Esophagus muscularis mucosa (tissue), 4 donors: ENCODE measurements at regions not wholly inside any gene's neighbourhood (a gene's known extent, or its start where the extent isn't known, plus 50 kb on each side); places are given as distances from the start of the nearest gene placed in this dataset.
"Not testable (repeated sequence)": the region's sequence is repeated elsewhere in the genome, so short reads cannot be mapped to it uniquely, and the experiment has no call there.

Experiments used
- DNase-seq: peaks from one replicate; pipeline ENCODE4 v3.0.0-alpha.2; 2017; ENCODE audit errors: extremely low spot score
- H3K27ac ChIP-seq, 4 donors: fragments of 200-600 bp; sonication (generic); replicated peaks in 1 of 4; 1 replicate in 3 of 4; 2 replicates in 1 of 4; pipeline ENCODE4 v1.5.1; 2016 to 2019; ENCODE audit warnings: mild to moderate bottlenecking in 1 of 4
- H3K27me3 ChIP-seq, 4 donors: fragments of 200-600 bp; sonication (generic); one replicate each; pipeline versions ENCODE4 v1.5.1 to v1.6.0; 2016 to 2019
- H3K36me3 ChIP-seq, 4 donors: fragments of 200-600 bp; sonication (generic); one replicate each; pipeline ENCODE4 v1.5.1; 2016 to 2019
- H3K4me1 ChIP-seq, 4 donors: fragments of 200-600 bp; sonication (generic); one replicate each; pipeline ENCODE4 v1.5.1; 2016 to 2019
- H3K4me3 ChIP-seq, 4 donors: fragments of 200-600 bp; sonication (generic); 1 replicate in 2 of 4; 2 replicates in 2 of 4; pipeline ENCODE4 v1.5.1; 2016 to 2019; ENCODE audit warnings: mild to moderate bottlenecking in 4 of 4, moderate library complexity in 1 of 4
- H3K9me3 ChIP-seq, 4 donors: fragments of 200-600 bp; sonication (generic); 1 replicate in 3 of 4; 2 replicates in 1 of 4; pipeline ENCODE4 v1.5.1; 2016 to 2019
- EP300 ChIP-seq: sonication (generic); formaldehyde crosslinking; IDR thresholded peaks from one replicate; pipeline ENCODE4 v1.6.1; 2017; ENCODE audit warnings: antibody characterized with exemption
- POLR2A ChIP-seq: fragments of 450-650 bp; IDR thresholded peaks from one replicate; pipeline ENCODE4 v1.6.1; 2017; ENCODE audit warnings: antibody characterized with exemption, moderate library complexity, mild to moderate bottlenecking, low read depth
- POLR2AphosphoS5 ChIP-seq, 2 donors: sonication (generic); formaldehyde crosslinking; IDR thresholded peaks; one replicate each; pipeline ENCODE4 v1.6.1; 2017; ENCODE audit warnings: antibody characterized with exemption in 2 of 2
- WGBS: methylation state at CpG from one replicate; pipeline ENCODE4 v1.1.5; 2018; 5-methylcytosine and 5-hydroxymethylcytosine counted together
- intact Hi-C: fragments of 100-400 bp; cut with DNase I; formaldehyde crosslinking; loops from one replicate; pipeline ENCODE4 v1.15.1; 2023
- TF ChIP-seq, protein P1 (sequence below), 3 experiments: fragments of 200-600 bp in 2 of 3; fragments of 450-650 bp in 1 of 3; sonication (generic) in 2 of 3; IDR thresholded peaks; one replicate each; pipeline ENCODE4 v1.5.1; 2017 to 2019; ENCODE audit warnings: antibody characterized with exemption in 3 of 3, mild to moderate bottlenecking in 2 of 3, moderate library complexity in 1 of 3

GRCh38 chr10:53521046-53521445 lies 748.5 kb upstream of the MBL2 start:
- WGBS = 84% methylated on average over 2 of the region's 2 CpGs
- Histone ChIP-seq H3K4me1 (no peaks in the 10 kb centered on the region), H3K4me3 (no peak overlapping the region), H3K27ac (no peak overlapping the region), H3K9me3 (peaks cover 0 to 9% (median 3%) of the 10 kb centered on the region in 4 donors), H3K36me3 (no peaks in the 10 kb centered on the region), H3K27me3 (no peaks in the 10 kb centered on the region)
- no peak for TF ChIP-seq POLR2AphosphoS5 (IDR thresholded peaks at IDR 0.05)
- no peak for TF ChIP-seq EP300
- TF ChIP-seq POLR2A = no peak
- TF ChIP-seq, protein P1, sequence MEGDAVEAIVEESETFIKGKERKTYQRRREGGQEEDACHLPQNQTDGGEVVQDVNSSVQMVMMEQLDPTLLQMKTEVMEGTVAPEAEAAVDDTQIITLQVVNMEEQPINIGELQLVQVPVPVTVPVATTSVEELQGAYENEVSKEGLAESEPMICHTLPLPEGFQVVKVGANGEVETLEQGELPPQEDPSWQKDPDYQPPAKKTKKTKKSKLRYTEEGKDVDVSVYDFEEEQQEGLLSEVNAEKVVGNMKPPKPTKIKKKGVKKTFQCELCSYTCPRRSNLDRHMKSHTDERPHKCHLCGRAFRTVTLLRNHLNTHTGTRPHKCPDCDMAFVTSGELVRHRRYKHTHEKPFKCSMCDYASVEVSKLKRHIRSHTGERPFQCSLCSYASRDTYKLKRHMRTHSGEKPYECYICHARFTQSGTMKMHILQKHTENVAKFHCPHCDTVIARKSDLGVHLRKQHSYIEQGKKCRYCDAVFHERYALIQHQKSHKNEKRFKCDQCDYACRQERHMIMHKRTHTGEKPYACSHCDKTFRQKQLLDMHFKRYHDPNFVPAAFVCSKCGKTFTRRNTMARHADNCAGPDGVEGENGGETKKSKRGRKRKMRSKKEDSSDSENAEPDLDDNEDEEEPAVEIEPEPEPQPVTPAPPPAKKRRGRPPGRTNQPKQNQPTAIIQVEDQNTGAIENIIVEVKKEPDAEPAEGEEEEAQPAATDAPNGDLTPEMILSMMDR (IDR thresholded peaks at IDR 0.05) = no peak
- intact Hi-C loops = no loop called here
- no peak for DNase-seq

DNA sequence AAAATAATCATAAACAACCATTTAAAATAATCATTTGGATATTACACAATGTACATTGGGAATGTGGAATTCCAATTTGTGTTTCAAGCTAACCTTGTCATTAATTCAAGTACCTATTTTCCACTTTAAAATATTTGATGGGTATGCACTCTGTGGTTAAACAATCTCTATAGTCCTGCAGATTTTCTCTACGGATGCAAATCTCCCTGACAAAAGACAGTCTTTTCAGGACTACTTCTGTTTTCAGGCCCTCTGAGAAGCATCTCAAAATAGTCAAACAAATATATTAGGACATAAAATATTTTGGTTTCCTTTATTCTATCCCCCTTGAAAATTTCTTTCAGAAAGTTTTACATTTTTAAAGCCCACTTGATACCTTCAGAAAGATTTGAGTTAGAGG lies 735.6 kb upstream of the MBL2 start:
- no peaks in the 10 kb centered on the region for H3K36me3 ChIP-seq
- DNase-seq = no peak
- H3K9me3 ChIP-seq = no peaks in the 10 kb centered on the region
- TF ChIP-seq POLR2A = no peak
- TF ChIP-seq, protein P1 (IDR thresholded peaks at IDR 0.05) = no peak
- no peak for TF ChIP-seq POLR2AphosphoS5 (IDR thresholded peaks at IDR 0.05)
- TF ChIP-seq EP300 = no peak
- no peak overlapping the region for H3K27ac ChIP-seq
- no peak overlapping the region for H3K4me3 ChIP-seq
- no peaks in the 10 kb centered on the region for H3K4me1 ChIP-seq
- no peaks in the 10 kb centered on the region for H3K27me3 ChIP-seq
- 50% methylated on average over 1 of the region's 1 CpG for WGBS
- intact Hi-C loops = no loop called here

DNA sequence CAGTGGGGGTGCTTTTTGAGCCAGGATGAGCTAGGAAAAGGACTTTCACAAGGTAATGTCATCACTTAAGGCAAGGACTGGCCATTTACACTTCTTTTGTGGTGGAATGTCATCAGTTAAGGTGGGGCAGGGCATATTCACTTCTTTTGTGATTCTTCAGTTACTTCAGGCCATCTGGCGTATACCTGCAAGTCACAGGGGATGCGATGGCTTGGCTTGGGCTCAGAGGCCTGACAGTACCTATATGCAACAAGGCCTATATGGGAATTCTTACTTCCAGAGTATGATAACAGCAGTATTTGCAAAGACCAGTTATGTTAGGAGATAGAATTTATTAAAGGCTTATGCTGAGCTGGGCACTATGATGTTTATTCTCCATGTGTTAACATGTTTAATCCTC lies 731.9 kb upstream of the MBL2 start:
- H3K27me3 ChIP-seq, H3K36me3 ChIP-seq, H3K4me1 ChIP-seq, H3K27ac ChIP-seq, intact Hi-C loops, DNase-seq, H3K9me3 ChIP-seq, H3K4me3 ChIP-seq: not testable (repeated sequence)
- 96% methylated on average over 2 of the region's 2 CpGs for WGBS

DNA sequence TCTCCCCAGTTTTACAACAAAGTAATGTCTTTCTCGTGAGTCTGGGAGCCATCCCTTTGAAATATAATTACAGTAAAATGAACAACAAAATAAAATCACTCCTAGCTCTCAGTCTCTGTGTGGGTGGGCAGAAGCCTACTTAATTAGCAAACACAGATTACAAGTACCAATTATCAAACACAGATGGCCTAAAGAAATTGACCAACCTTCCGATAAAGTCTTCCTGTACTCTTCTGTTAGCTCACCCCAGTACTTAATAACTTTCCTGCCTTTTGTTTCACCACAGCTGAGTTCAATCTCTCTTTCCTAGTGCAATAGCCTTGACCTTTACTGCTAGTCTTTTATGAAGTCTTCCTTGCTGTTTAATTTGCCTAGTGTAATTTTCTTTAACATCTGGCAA lies 719.2 kb upstream of the MBL2 start:
- H3K36me3 ChIP-seq = no peaks in the 10 kb centered on the region
- H3K4me3 ChIP-seq = no peak overlapping the region
- H3K9me3 ChIP-seq = no peaks in the 10 kb centered on the region
- no peak for DNase-seq
- TF ChIP-seq, protein P1 (IDR thresholded peaks at IDR 0.05) = no peak
- no peak overlapping the region for H3K27ac ChIP-seq
- 64% methylated on average over 2 of the region's 2 CpGs for WGBS
- no peaks in the 10 kb centered on the region for H3K4me1 ChIP-seq
- intact Hi-C loops = no loop called here
- H3K27me3 ChIP-seq = no peaks in the 10 kb centered on the region

- Histone ChIP-seq H3K27ac (no peak overlapping the region), H3K36me3 (no peaks in the 10 kb centered on the region), H3K4me1 (no peaks in the 10 kb centered on the region), H3K9me3 (peaks cover 0 to 5% (median 0%) of the 10 kb centered on the region in 4 donors), H3K27me3 (no peaks in the 10 kb centered on the region), H3K4me3 (no peak overlapping the region)
- DNase-seq = no peak
- intact Hi-C loops = no loop called here
- WGBS = 100% methylated on average over 1 of the region's 1 CpG
- TF ChIP-seq, protein P1 (IDR thresholded peaks at IDR 0.05) = no peak
- no peak for TF ChIP-seq POLR2AphosphoS5 (IDR thresholded peaks at IDR 0.05)
- TF ChIP-seq POLR2A = no peak
- no peak for TF ChIP-seq EP300
These were observed 718.0 kb upstream of the MBL2 start for GRCh38 chr10:53490553-53490952.
